CD4-positive, alpha-beta T cell treated with Interleukin-12 subunit alpha and Interleukin-12 subunit beta, for 1 hour (primary cell): ENCODE measurements at regions not wholly inside any gene's neighbourhood (a gene's known extent, or its start where the extent isn't known, plus 50 kb on each side); places are given as distances from the start of the nearest gene placed in this dataset.

ENCODE experiments used
- DNase-seq: peaks from one replicate; pipeline ENCODE4 v3.0.0-alpha.2; 2020

- no peak for DNase-seq
Measured at GRCh38 chr11:106415510-106415909, 338.0 kb downstream of the AASDHPPT start.

GRCh38 chr11:106418791-106419190 lies 341.3 kb downstream of the AASDHPPT start:
- no peak for DNase-seq

GRCh38 chr11:106420048-106420665 lies 342.7 kb downstream of the AASDHPPT start:
- no peak for DNase-seq

- DNase-seq = no peak
Measured at GRCh38 chr11:106420686-106421085, 343.2 kb downstream of the AASDHPPT start.

- DNase-seq = no peak
Measured at GRCh38 chr11:106421676-106422292, 344.3 kb downstream of the AASDHPPT start.

- no peak for DNase-seq
Measured at GRCh38 chr11:106422583-106422982, 345.1 kb downstream of the AASDHPPT start.

- DNase-seq = no peak
Measured at GRCh38 chr11:106424111-106424510, 346.6 kb downstream of the AASDHPPT start.

- no peak for DNase-seq
Measured at GRCh38 chr11:106425819-106426218, 348.4 kb downstream of the AASDHPPT start.

GRCh38 chr11:106426696-106427095 lies 349.2 kb downstream of the AASDHPPT start:
- no peak for DNase-seq

GRCh38 chr11:106427736-106428135 lies 350.3 kb downstream of the AASDHPPT start:
- no peak for DNase-seq

- DNase-seq = no peak
Measured at GRCh38 chr11:106442032-106442431, 364.6 kb downstream of the AASDHPPT start.

- no peak for DNase-seq
Measured at GRCh38 chr11:106446302-106446701, 368.8 kb downstream of the AASDHPPT start.

- DNase-seq = no peak
Measured at GRCh38 chr11:106446955-106447354, 369.5 kb downstream of the AASDHPPT start.

- DNase-seq = no peak
Measured at GRCh38 chr11:106447631-106448191, 370.2 kb downstream of the AASDHPPT start.

- DNase-seq = no peak
Measured at GRCh38 chr11:106449763-106450162, 372.3 kb downstream of the AASDHPPT start.

GRCh38 chr11:106451228-106451922 lies 373.9 kb downstream of the AASDHPPT start:
- DNase-seq = no peak

GRCh38 chr11:106456647-106457046 lies 379.2 kb downstream of the AASDHPPT start:
- DNase-seq = no peak

GRCh38 chr11:106457727-106458126 lies 380.3 kb downstream of the AASDHPPT start:
- no peak for DNase-seq

- no peak for DNase-seq
Measured at GRCh38 chr11:106459135-106459534, 381.7 kb downstream of the AASDHPPT start.

GRCh38 chr11:106461148-106461691 lies 383.8 kb downstream of the AASDHPPT start:
- no peak for DNase-seq

GRCh38 chr11:106461839-106462545 lies 384.5 kb downstream of the AASDHPPT start:
- DNase-seq = no peak

- DNase-seq = no peak
Measured at GRCh38 chr11:106463154-106463553, 385.7 kb downstream of the AASDHPPT start.

GRCh38 chr11:106463796-106464201 lies 386.3 kb downstream of the AASDHPPT start:
- no peak for DNase-seq
